ENCODE measurements at regions not wholly inside any gene's neighbourhood (a gene's known extent, or its start where the extent isn't known, plus 50 kb on each side); places are given as distances from the start of the nearest gene placed in this dataset.

GRCh38 chr1:232262991-232263390 lies 366.9 kb downstream of the SIPA1L2 start:
- H3K79me1 ChIP-seq (ENCODE audit: low read depth, low read length): no peaks in the 10 kb centered on the region
- H3K4me1 ChIP-seq (replicated peaks in 1 of 4; ENCODE audit: control insufficient read depth in 3 of 4, insufficient read depth in 4 of 4, low read length in 3 of 4): peaks cover 0 to 4% (median 3%) of the 10 kb centered on the region in 4 experiments; a peak in 3 of 7 replicates
- H4K91ac ChIP-seq (replicated peaks; ENCODE audit: insufficient read length, low read length): no peak overlapping the region
- no peak overlapping the region for H2BK20ac ChIP-seq (ENCODE audit: low read length)
- ChIA-PET CTCF (ENCODE audit: partially characterized antibody) (no interaction called here), POLR2A (ENCODE audit: partially characterized antibody) (no interaction called here)
- H3K27ac ChIP-seq (ENCODE audit: low read depth, low read length): no peak overlapping the region
- TF ChIP-seq POLR2AphosphoS5 (IDR thresholded peaks at IDR 0.05; ENCODE audit: low read depth, low read length) (no peak), BRCA1 (IDR thresholded peaks at IDR 0.05; ENCODE audit: low read depth, low read length) (no peak), TAF7 (optimal IDR thresholded peaks at IDR 0.05; ENCODE audit: borderline replicate concordance, low read depth, low read length) (no peak), CTCF (IDR thresholded peaks at IDR 0.05; ENCODE audit: control extremely low read depth in 1 of 3, insufficient read depth in 1 of 3, low read depth in 1 of 3, low read length in 3 of 3) (no peak), SIRT6 (IDR thresholded peaks at IDR 0.05; ENCODE audit: low read length) (no peak), JUN (IDR thresholded peaks at IDR 0.05; ENCODE audit: low read depth, low read length) (no peak), MAFK (IDR thresholded peaks at IDR 0.05; ENCODE audit: low read depth, low read length) (no peak), SP2 (IDR thresholded peaks at IDR 0.05; ENCODE audit: low read length) (no peak)
- H3K23ac ChIP-seq (ENCODE audit: insufficient read length): no peak overlapping the region
- no peak overlapping the region for H3K4ac ChIP-seq (replicated peaks; ENCODE audit: insufficient read length, low read depth, low read length)
- no peak overlapping the region for H2AK5ac ChIP-seq (ENCODE audit: low read depth, low read length)
- no peak overlapping the region for H3K18ac ChIP-seq (ENCODE audit: extremely low read depth, low read length)
- H3K79me2 ChIP-seq (ENCODE audit: control insufficient read depth in 1 of 2, insufficient read depth in 2 of 2, low read length in 2 of 2): no peaks in the 10 kb centered on the region
- 93% methylated on average over 3 of the region's 3 CpGs; no CpG with 5 or more reads in 1 of the 2 experiments for WGBS, 2 experiments (ENCODE audit: extremely low coverage in 1 of 2, insufficient coverage in 1 of 2, insufficient read length in 1 of 2, insufficient replicate concordance in 2 of 2, low coverage in 1 of 2, low lambda C conversion rate in 2 of 2, missing lambda C conversion rate in 1 of 2)
- H4K8ac ChIP-seq (ENCODE audit: extremely low read depth, insufficient read depth, low read length): no peak overlapping the region
- no peak for FAIRE-seq
- H2AFZ ChIP-seq (ENCODE audit: low read length): no peak overlapping the region
- no peak overlapping the region for H3K4me2 ChIP-seq (ENCODE audit: insufficient read depth in 1 of 2, low read depth in 2 of 2, low read length in 2 of 2)
- no peak overlapping the region for H2BK15ac ChIP-seq (ENCODE audit: low read length)
- peaks cover 0 to 2% of the 10 kb centered on the region in 2 experiments for H4K20me1 ChIP-seq (replicated peaks in 1 of 2; ENCODE audit: control insufficient read depth in 1 of 2, insufficient read depth in 2 of 2, low read length in 2 of 2)
- H3K14ac ChIP-seq (ENCODE audit: insufficient read length): no peak overlapping the region
- H2BK120ac ChIP-seq (replicated peaks; ENCODE audit: low read depth, low read length): no peak overlapping the region
- H3K36me3 ChIP-seq (ENCODE audit: control insufficient read depth in 2 of 4, insufficient read depth in 4 of 4, low read length in 3 of 4): no peaks in the 10 kb centered on the region
- DNase-seq (ENCODE audit: low read depth in 1 of 2, low spot score in 2 of 2): no peak
- no peak overlapping the region for H3K9ac ChIP-seq (replicated peaks in 1 of 4; ENCODE audit: extremely low read depth in 1 of 4, low read depth in 3 of 4, low read length in 3 of 4)
- H3K27me3 ChIP-seq (replicated peaks in 1 of 4; ENCODE audit: control insufficient read depth in 3 of 4, extremely low read depth in 1 of 4, insufficient read depth in 3 of 4, low read length in 3 of 4): peaks cover 0 to 2% (median 0%) of the 10 kb centered on the region in 4 experiments; a peak in 3 of 7 replicates
- H2BK12ac ChIP-seq (ENCODE audit: low read depth, low read length): no peak overlapping the region
- no peak overlapping the region for H2BK5ac ChIP-seq (ENCODE audit: low read depth, low read length)
- no peak overlapping the region for H3K4me3 ChIP-seq (ENCODE audit: extremely low read depth in 1 of 4, insufficient read depth in 2 of 4, low read depth in 3 of 4, low read length in 4 of 4)
- no peak overlapping the region for H4K5ac ChIP-seq (ENCODE audit: insufficient read length, low read depth, low read length)
- H3K9me3 ChIP-seq (ENCODE audit: insufficient read depth in 2 of 2, low read depth in 1 of 2, low read length in 1 of 2): no peaks in the 10 kb centered on the region
- no peak overlapping the region for H3K56ac ChIP-seq (replicated peaks; ENCODE audit: insufficient read length, low read depth, low read length)
- 0 out of 2 replicates have a peak, but pooled peaks cover 2% of the 10 kb centered on the region for H3K23me2 ChIP-seq (ENCODE audit: low read depth, low read length)

Data from H1 (cell line).